KOPT-K1 (cell line): ENCODE measurements at regions not wholly inside any gene's neighbourhood (a gene's known extent, or its start where the extent isn't known, plus 50 kb on each side); places are given as distances from the start of the nearest gene placed in this dataset.
"Not testable (repeated sequence)": the region's sequence is repeated elsewhere in the genome, so short reads cannot be mapped to it uniquely, and the experiment has no call there.

Experiments used
- H3K27ac ChIP-seq: fragments of 200-600 bp; sonication (generic); 2 replicates; pipeline ENCODE4 v1.5.1; 2016; ENCODE audit warnings: antibody characterized with exemption, mild to moderate bottlenecking, low read depth, low read length; ENCODE audit not compliant: poor library complexity, severe bottlenecking
- H3K36me3 ChIP-seq: fragments of 200-600 bp; sonication (generic); 2 replicates; pipeline ENCODE4 v1.5.1; 2017; ENCODE audit warnings: antibody characterized with exemption, mild to moderate bottlenecking, low read length, moderate library complexity; ENCODE audit not compliant: insufficient read depth
- H3K9me3 ChIP-seq: fragments of 200-600 bp; sonication (generic); 2 replicates; pipeline ENCODE4 v1.5.1; 2017; ENCODE audit warnings: antibody characterized with exemption, low read length, mild to moderate bottlenecking; ENCODE audit not compliant: insufficient read depth, poor library complexity, severe bottlenecking

DNA sequence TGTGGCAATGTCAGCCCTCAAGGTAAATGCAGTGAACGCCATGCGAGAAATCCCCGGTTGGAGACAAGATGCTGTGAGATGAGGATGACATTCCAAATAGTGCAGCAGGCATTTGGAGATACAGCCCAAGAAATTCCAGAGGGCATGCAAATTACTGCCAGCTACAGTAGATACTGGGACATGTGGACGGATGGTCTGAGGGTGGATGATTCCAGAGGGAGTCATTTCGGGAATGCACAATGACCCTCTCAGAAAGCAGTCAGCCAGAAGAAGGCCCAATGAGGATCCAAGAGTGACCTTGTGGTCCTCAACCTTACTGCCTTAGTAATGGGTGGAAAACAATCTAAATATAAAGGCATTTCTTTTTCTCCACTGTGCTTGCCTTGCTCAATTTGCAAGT lies 111.3 kb downstream of the HNRNPLL start:
- Histone ChIP-seq H3K9me3 (no peaks in the 10 kb centered on the region), H3K27ac (no peak overlapping the region), H3K36me3 (no peaks in the 10 kb centered on the region)

DNA sequence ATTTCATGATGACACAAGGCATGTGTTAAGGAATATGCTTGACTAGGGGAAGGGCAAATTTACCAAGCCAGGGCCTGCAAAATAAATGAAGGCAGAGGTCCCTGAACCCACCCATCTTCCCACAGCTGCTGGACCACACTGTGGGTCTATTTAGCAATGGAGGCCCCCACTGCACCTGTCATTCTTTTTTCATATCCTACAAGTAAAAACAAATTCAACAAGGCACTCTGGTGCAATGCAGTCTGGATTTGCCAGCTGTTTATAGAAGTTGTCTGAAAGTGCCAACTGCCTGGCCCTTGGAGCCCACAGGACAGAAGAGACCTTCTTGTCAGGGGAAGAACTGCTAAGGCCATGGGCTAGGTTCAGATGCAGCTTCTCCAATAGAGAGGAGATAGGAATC lies 112.8 kb upstream of the ATL2 start:
- Histone ChIP-seq H3K27ac (no peak overlapping the region), H3K9me3 (no peaks in the 10 kb centered on the region), H3K36me3 (no peaks in the 10 kb centered on the region)

DNA sequence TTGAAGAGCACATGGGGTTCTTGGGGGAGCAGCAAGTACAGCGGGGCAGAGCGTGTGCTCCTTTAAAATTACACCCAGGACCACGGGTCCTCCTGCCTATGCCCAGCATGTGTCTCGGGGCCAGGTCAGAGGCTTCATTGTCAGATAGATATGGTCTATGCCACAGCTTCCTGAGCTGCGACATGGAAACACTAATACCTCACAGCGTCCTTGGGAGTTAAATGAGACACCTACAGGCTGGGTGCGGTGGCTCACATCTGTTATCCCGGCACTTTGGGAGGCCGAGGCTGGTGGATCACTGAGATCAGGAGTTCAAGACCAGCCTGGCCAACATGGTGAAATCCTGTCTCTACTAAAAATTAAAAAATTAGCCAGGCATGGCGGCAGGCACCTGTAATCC lies 110.8 kb upstream of the ATL2 start:
- no peaks in the 10 kb centered on the region for H3K9me3 ChIP-seq
- no peaks in the 10 kb centered on the region for H3K36me3 ChIP-seq
- H3K27ac ChIP-seq = no peak overlapping the region

GRCh38 chr2:38486213-38487026 lies 109.3 kb upstream of the ATL2 start:
- Histone ChIP-seq H3K9me3 (peaks cover under 1% of the 10 kb centered on the region), H3K36me3 (no peaks in the 10 kb centered on the region), H3K27ac (no peak overlapping the region)

DNA sequence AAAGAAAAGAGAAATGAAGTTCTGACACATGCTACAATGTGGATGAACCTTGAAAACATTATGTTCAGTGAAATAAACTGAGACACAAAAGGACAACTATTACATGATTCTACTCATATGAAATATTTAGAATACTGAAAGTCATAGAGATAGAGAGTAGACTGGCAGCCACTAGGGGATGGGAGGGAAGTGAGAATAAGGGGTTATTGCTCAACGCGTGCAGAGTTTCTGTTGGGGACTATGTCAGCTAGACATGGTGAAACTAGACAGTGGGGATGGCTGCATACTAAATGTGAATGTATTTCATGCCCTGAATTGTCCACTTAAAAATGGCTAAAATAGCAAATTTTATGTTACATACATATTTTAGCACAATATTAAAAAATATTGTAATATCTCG lies 108.7 kb upstream of the ATL2 start:
- Histone ChIP-seq H3K27ac (no peak overlapping the region), H3K36me3 (no peaks in the 10 kb centered on the region), H3K9me3 (peaks cover 7% of the 10 kb centered on the region)

- H3K27ac ChIP-seq = no peak overlapping the region
- no peaks in the 10 kb centered on the region for H3K36me3 ChIP-seq
- peaks cover 15% of the 10 kb centered on the region for H3K9me3 ChIP-seq
Observed at GRCh38 chr2:38484957-38485356, 107.9 kb upstream of the ATL2 start.

DNA sequence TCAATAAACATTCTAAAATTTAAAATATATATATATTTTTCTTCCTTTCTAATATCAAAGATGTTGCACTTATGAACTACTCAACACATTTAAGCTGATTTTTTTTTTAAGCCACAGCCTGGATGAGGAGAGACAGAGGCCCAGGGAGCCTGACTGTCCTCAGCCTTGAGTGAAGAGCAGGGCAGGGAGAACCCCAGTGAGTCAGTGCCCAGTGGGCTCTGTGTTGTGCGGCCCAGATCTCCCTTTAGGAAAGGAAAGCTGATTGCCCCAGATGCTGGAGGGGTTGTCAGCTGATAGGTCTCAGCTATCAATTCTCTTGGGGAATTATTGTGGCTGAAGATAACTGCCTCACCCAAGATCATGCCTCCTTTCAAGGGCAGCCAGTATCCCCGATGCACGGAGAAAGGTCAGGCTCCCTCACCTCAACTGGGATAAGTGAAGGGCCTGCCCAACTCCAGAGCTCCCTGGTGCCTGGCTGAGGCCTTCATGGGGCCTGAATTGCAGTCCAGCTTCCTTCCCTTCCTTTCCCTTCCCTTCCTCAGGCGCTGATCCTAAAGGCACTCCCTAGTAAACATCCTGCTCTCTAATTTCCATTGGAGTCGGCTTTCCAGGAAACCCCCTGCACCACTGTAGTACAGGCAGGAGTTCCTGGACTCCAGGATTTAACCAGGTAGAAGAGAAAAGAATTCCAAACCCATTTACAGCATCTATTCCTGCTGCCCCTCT lies 106.9 kb upstream of the ATL2 start:
- no peak overlapping the region for H3K27ac ChIP-seq
- H3K9me3 ChIP-seq = peaks cover 17% of the 10 kb centered on the region
- H3K36me3 ChIP-seq = no peaks in the 10 kb centered on the region

DNA sequence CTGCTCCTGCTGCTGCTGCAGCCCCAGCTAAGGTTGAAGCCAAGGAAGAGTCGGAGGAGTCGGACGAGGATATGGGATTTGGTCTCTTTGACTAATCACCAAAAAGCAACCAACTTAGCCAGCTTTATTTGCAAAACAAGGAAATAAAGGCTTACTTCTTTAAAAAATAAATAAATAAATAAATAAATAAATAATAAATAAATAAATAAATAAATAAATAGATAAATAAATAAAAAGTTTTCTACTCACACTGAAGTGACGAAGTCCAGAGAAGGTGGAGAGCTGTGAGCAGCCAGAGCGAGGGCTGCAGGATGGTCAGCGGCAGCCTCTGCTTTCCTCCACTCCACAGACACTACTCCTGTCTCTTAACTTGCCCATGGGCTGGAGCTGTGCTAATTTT lies 105.6 kb upstream of the ATL2 start:
- H3K27ac ChIP-seq, H3K36me3 ChIP-seq: not testable (repeated sequence)
- H3K9me3 ChIP-seq = peaks cover 17% of the 10 kb centered on the region

DNA sequence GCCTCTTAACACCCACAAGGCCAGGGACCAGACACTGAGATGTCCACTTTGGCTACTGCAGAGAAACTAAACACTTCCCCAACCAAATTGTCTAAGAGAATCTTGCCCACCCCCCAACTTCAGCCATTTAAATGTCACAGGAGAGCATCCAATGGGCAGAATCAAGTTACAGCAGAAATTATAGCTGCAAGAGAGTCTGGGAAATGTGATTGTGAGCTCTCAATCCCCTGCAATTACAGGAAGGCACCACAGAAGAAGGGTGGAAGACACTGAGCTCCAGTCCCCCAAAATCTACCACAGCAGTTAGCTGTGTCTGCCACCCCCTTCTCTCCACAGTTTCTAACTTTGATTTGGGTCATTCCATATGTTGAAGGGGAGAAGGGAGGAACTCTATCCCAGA lies 103.5 kb upstream of the ATL2 start:
- Histone ChIP-seq H3K36me3 (no peaks in the 10 kb centered on the region), H3K27ac (no peak overlapping the region), H3K9me3 (peaks cover 17% of the 10 kb centered on the region)

- Histone ChIP-seq H3K27ac (no peak overlapping the region), H3K9me3 (peaks cover 17% of the 10 kb centered on the region), H3K36me3 (no peaks in the 10 kb centered on the region)
Observed at GRCh38 chr2:38477006-38477405, 99.9 kb upstream of the ATL2 start.

DNA sequence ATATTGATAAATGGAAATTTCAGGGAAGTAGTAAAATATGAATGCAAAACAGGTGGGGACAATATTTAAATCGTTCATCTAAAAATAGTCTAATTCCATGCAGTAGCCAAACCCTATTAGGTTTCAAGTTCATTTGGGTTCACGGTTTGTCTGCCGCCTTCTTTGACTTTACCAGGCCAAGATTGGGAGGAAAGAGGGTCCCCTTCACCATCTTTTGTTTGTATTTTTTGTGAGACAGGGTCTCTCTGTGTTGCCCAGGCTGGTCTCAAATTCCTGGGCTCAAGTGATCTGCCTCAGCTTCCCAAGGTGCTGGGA lies 98.5 kb upstream of the ATL2 start:
- H3K9me3 ChIP-seq = peaks cover 7% of the 10 kb centered on the region
- no peak overlapping the region for H3K27ac ChIP-seq
- H3K36me3 ChIP-seq = no peaks in the 10 kb centered on the region

DNA sequence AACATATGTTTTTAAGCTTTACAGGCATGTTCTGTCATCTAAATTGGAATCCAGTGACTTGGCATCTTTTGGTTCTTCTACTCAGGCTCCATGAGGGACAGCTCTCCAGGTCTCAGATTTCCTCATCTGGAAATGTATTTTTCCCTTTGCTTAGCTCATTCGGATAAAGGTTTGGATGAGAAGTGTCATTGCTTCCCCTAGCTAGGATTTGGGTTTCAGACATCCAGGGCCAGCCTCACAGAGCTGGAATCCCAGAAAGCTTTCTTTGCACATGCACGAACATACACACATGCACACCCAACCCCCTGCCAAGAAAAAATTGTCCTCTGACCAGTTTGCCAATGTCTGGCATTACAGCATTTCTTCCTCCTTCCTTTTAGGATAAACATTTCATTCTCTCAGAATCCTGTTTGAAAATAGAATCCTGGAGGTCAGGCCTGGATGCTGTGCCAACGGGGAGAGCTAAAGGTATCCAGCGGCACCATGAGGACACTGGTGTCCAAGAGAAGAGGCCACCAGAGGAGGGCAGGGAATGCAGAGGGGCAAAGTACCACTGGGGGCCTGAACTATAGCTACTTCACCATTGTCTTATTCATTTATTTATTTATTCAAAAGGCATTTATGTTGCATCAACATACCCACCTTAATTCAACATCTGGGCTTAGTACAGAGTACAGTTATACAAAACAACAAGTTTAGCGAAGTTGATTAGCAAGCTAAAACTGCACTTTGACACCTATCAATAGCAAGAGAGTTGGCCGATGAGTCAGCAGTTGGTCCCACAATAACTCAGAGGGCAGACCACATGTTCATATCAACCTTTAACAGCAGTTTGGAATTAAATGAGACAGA lies 97.9 kb upstream of the ATL2 start:
- no peaks in the 10 kb centered on the region for H3K36me3 ChIP-seq
- no peak overlapping the region for H3K27ac ChIP-seq
- peaks cover 1% of the 10 kb centered on the region for H3K9me3 ChIP-seq

GRCh38 chr2:38474021-38474456 lies 97.0 kb upstream of the ATL2 start:
- H3K9me3 ChIP-seq = no peaks in the 10 kb centered on the region
- H3K36me3 ChIP-seq = no peaks in the 10 kb centered on the region
- H3K27ac ChIP-seq = no peak overlapping the region

DNA sequence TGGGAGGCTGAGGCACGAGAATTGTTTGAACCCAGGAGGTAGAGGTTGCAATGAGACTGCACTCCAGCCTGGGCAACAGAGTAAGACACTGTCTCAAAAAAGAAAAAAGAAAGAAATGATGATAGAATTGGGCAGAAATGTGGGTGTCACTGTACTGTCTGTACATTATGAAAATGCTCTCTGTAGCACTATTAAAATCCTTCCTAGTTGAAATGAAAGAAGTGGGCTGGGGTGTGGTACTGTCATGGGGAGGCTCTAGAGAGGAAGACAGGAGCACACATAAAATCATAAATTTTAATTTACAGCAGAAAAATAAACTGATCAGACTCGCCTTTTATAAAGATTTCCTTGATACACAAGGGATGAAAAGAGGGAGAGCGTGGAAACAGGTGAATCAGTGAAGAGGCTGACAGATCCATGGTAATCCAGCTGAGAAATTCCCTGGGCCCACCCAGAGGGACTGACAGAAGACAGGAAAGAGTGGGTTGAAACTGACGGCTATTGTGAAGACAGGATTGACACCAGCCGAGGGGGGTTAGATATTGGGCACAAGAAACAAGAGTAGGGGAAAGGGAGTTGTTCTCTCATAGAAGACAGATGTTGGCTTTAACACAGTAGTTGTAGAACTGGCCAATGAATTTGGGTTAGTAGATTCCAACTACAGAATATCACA lies 96.4 kb upstream of the ATL2 start:
- no peak overlapping the region for H3K27ac ChIP-seq

GRCh38 chr2:38470115-38470514 lies 93.0 kb upstream of the ATL2 start:
- Histone ChIP-seq H3K27ac (no peak overlapping the region), H3K9me3 (no peaks in the 10 kb centered on the region), H3K36me3 (no peaks in the 10 kb centered on the region)

More for the DNA sequence above, 96.4 kb upstream of the ATL2 start:
- H3K36me3 ChIP-seq = no peaks in the 10 kb centered on the region
- no peaks in the 10 kb centered on the region for H3K9me3 ChIP-seq
